Parathyroid adenoma (tissue), 2 donors: ENCODE measurements at regions not wholly inside any gene's neighbourhood (a gene's known extent, or its start where the extent isn't known, plus 50 kb on each side); places are given as distances from the start of the nearest gene placed in this dataset.

ENCODE experiments used
- H2AFZ ChIP-seq: fragments of 300-600 bp; sonication (generic); one replicate; pipeline ENCODE4 v1.7.0; 2017; ENCODE audit warnings: antibody characterized with exemption, mild to moderate bottlenecking
- H3K27ac ChIP-seq: fragments of 300-600 bp; sonication (generic); one replicate; pipeline ENCODE4 v1.7.0; 2017
- H3K27me3 ChIP-seq: fragments of 300-600 bp; sonication (generic); one replicate; pipeline ENCODE4 v1.7.0; 2017; ENCODE audit warnings: low read length; ENCODE audit not compliant: control insufficient read depth, insufficient read depth
- H3K36me3 ChIP-seq: fragments of 300-600 bp; sonication (generic); one replicate; pipeline ENCODE4 v1.7.0; 2017; ENCODE audit warnings: low read length; ENCODE audit not compliant: control insufficient read depth, insufficient read depth
- H3K4me1 ChIP-seq: fragments of 300-600 bp; sonication (generic); one replicate; pipeline ENCODE4 v1.7.0; 2017; ENCODE audit warnings: control low read depth
- H3K4me2 ChIP-seq: fragments of 300-600 bp; sonication (generic); one replicate; pipeline ENCODE4 v1.7.0; 2017; ENCODE audit warnings: low read length
- H3K4me3 ChIP-seq: fragments of 300-600 bp; sonication (generic); one replicate; pipeline ENCODE4 v1.7.0; 2017; ENCODE audit warnings: low read depth, low read length
- H3K79me2 ChIP-seq: fragments of 300-600 bp; sonication (generic); one replicate; pipeline ENCODE4 v1.7.0; 2017; ENCODE audit warnings: control low read depth
- H3K9ac ChIP-seq: fragments of 300-600 bp; sonication (generic); one replicate; pipeline ENCODE4 v1.7.0; 2017; ENCODE audit warnings: mild to moderate bottlenecking
- H3K9me3 ChIP-seq: fragments of 300-600 bp; sonication (generic); one replicate; pipeline ENCODE4 v1.7.0; 2017; ENCODE audit warnings: low read length; ENCODE audit not compliant: control insufficient read depth
- TF ChIP-seq, protein P1 (sequence below): fragments of 300-600 bp; sonication (generic); IDR thresholded peaks from one replicate; pipeline ENCODE4 v1.7.0; 2017; ENCODE audit warnings: antibody characterized with exemption, mild to moderate bottlenecking
- donor health status: primary hyperparathyroidism.

DNA sequence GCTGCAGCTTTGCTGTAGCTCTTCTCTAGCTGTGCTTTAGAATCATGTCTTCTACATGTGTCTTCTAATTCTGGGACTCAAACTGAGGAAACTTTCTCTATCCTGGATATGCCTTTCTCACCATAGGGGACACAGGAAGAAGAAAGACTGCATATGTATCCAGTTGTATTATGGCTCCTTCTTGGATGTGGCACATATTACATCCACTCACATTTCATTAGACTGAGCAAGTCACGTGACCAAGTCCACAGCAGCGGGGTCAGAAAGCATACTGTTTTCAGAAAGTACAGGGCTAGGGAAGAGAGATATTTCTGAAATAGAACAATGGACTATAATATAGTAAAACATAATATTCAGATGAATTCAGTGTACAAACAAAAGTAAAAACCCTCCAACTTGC is 187.6 kb upstream of the RIMS1 start:
- Histone ChIP-seq H3K4me3 (no peak overlapping the region), H3K9me3 (no peaks in the 10 kb centered on the region), H3K4me1 (no peaks in the 10 kb centered on the region), H3K9ac (no peak overlapping the region), H3K4me2 (no peak overlapping the region), H3K27ac (no peak overlapping the region), H2AFZ (no peak overlapping the region), H3K79me2 (no peaks in the 10 kb centered on the region), H3K27me3 (no peaks in the 10 kb centered on the region), H3K36me3 (no peaks in the 10 kb centered on the region)
- TF ChIP-seq, protein P1, sequence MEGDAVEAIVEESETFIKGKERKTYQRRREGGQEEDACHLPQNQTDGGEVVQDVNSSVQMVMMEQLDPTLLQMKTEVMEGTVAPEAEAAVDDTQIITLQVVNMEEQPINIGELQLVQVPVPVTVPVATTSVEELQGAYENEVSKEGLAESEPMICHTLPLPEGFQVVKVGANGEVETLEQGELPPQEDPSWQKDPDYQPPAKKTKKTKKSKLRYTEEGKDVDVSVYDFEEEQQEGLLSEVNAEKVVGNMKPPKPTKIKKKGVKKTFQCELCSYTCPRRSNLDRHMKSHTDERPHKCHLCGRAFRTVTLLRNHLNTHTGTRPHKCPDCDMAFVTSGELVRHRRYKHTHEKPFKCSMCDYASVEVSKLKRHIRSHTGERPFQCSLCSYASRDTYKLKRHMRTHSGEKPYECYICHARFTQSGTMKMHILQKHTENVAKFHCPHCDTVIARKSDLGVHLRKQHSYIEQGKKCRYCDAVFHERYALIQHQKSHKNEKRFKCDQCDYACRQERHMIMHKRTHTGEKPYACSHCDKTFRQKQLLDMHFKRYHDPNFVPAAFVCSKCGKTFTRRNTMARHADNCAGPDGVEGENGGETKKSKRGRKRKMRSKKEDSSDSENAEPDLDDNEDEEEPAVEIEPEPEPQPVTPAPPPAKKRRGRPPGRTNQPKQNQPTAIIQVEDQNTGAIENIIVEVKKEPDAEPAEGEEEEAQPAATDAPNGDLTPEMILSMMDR: no peak

DNA sequence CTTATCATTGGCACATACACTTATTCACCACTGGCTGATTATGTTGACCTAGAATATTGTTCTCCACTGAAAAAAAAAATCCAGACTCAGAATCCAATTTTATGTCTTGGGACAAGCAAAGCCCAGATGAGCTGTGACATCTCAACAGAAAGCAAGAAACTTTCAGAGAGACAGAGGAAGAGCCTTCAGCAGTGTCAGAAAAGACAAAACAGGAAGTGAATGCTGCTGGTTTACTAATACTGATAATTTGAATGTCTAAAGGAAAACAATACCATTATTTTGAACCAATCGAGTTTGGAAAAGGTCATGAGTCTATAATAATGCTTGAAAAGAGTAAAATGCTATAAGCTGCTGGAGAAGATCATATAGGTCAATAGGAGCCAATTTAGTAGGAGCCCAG is 179.8 kb upstream of the RIMS1 start:
- no peaks in the 10 kb centered on the region for H3K79me2 ChIP-seq
- H3K27ac ChIP-seq: no peak overlapping the region
- H3K4me2 ChIP-seq: no peak overlapping the region
- no peak overlapping the region for H3K4me3 ChIP-seq
- TF ChIP-seq, protein P1: no peak
- no peak overlapping the region for H3K9ac ChIP-seq
- H2AFZ ChIP-seq: no peak overlapping the region
- H3K27me3 ChIP-seq: no peaks in the 10 kb centered on the region
- H3K9me3 ChIP-seq: no peaks in the 10 kb centered on the region
- no peaks in the 10 kb centered on the region for H3K36me3 ChIP-seq
- H3K4me1 ChIP-seq: no peaks in the 10 kb centered on the region

DNA sequence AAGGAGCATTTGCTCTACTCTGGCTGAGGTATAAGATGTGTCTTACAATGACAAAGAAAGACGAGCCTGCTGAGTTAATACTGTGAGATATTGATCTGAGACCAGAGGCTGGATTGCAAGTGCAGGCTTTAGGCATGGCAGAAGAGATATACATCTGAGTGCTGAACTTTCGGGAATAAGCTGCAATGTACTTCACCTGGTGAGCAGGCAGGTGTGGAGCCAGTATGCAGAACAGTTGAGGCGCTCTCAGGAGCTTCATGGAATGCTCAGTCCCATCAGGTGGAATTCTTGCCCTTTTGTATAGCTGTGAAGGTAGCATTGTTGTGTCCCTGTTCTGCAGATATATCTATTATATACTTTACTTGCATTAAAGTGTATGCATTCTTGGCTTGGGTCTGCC is 179.3 kb upstream of the RIMS1 start:
- no peak overlapping the region for H3K4me3 ChIP-seq
- H3K9ac ChIP-seq: no peak overlapping the region
- TF ChIP-seq, protein P1: no peak
- H3K4me2 ChIP-seq: no peak overlapping the region
- no peaks in the 10 kb centered on the region for H3K27me3 ChIP-seq
- H2AFZ ChIP-seq: no peak overlapping the region
- no peaks in the 10 kb centered on the region for H3K4me1 ChIP-seq
- H3K27ac ChIP-seq: no peak overlapping the region
- H3K9me3 ChIP-seq: no peaks in the 10 kb centered on the region
- no peaks in the 10 kb centered on the region for H3K36me3 ChIP-seq
- no peaks in the 10 kb centered on the region for H3K79me2 ChIP-seq

DNA sequence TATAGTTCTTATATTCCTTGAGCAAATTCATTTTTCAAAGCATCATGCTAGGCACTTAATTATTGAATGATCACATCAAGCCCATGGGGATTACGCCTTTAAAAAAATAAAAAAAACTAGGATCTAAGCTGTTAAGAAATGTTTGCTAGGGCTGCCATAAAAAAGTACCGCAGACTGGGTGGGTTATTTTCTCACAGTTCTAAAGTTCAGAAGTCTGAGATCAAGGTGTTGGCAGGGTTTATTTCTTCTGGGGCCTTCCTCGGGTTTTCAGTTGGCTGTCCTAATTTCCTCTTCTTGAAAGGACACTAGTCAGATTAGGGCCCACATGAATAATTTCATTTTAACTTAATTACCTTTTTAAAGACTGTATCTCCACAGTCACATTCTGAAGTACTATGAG is 165.6 kb upstream of the RIMS1 start:
- Histone ChIP-seq H3K27me3 (no peaks in the 10 kb centered on the region), H3K4me2 (no peak overlapping the region), H3K4me1 (no peaks in the 10 kb centered on the region), H3K9ac (no peak overlapping the region), H3K79me2 (no peaks in the 10 kb centered on the region), H2AFZ (no peak overlapping the region), H3K4me3 (no peak overlapping the region), H3K9me3 (no peaks in the 10 kb centered on the region), H3K27ac (no peak overlapping the region), H3K36me3 (no peaks in the 10 kb centered on the region)
- TF ChIP-seq, protein P1: no peak

DNA sequence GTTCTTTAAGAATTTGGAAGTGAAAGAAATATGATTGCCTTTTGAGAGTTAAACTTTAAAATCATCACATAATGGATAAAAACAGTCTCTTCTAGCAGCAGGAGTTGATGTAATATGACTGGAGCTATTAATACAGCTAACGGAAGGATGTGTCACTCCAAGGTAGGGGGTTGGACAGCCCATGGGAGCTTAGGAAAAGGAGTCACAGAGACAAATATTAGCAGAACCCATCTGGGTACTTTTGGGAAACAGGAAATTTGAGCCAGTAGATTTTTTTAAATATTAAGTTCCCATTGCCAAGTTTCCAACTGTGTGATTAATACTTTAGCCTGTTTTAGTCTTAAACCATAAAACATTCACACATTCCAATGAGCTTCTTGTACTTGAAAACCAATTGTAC is 164.7 kb upstream of the RIMS1 start:
- H3K4me1 ChIP-seq: no peaks in the 10 kb centered on the region
- H3K27ac ChIP-seq: no peak overlapping the region
- H3K36me3 ChIP-seq: no peaks in the 10 kb centered on the region
- no peak overlapping the region for H3K4me3 ChIP-seq
- H3K79me2 ChIP-seq: no peaks in the 10 kb centered on the region
- H3K27me3 ChIP-seq: no peaks in the 10 kb centered on the region
- H3K9ac ChIP-seq: no peak overlapping the region
- TF ChIP-seq, protein P1: no peak
- no peaks in the 10 kb centered on the region for H3K9me3 ChIP-seq
- H2AFZ ChIP-seq: no peak overlapping the region
- no peak overlapping the region for H3K4me2 ChIP-seq
